ENCODE measurements at regions not wholly inside any gene's neighbourhood (a gene's known extent, or its start where the extent isn't known, plus 50 kb on each side); places are given as distances from the start of the nearest gene placed in this dataset.

DNA sequence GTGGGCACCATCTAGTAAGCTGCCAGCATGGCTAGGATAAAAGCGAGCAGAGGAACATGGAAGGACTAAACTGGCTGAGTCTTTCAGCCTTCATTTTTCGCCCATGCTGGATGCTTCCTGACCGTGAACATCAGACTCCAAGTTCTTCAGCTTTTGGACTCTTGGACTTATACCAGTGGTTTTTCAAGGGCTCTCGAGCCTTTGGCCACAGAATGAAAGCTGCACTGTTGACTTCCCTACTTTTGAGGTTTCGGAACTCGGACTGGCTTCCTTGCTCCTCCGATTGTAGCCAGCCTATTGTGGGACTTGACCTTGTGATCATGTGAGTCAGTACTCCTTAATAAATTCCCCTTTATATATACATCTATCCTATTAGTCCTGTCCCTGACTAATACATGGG, 785.1 kb upstream of the SLITRK6 start:
- no peak for TF ChIP-seq POLR2A (IDR thresholded peaks at IDR 0.05)
- TF ChIP-seq, protein P1, sequence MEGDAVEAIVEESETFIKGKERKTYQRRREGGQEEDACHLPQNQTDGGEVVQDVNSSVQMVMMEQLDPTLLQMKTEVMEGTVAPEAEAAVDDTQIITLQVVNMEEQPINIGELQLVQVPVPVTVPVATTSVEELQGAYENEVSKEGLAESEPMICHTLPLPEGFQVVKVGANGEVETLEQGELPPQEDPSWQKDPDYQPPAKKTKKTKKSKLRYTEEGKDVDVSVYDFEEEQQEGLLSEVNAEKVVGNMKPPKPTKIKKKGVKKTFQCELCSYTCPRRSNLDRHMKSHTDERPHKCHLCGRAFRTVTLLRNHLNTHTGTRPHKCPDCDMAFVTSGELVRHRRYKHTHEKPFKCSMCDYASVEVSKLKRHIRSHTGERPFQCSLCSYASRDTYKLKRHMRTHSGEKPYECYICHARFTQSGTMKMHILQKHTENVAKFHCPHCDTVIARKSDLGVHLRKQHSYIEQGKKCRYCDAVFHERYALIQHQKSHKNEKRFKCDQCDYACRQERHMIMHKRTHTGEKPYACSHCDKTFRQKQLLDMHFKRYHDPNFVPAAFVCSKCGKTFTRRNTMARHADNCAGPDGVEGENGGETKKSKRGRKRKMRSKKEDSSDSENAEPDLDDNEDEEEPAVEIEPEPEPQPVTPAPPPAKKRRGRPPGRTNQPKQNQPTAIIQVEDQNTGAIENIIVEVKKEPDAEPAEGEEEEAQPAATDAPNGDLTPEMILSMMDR (IDR thresholded peaks at IDR 0.05 in 4 of 5, conservative IDR thresholded peaks at IDR 0.05 in 1 of 5), result no peak

All from gastrocnemius medialis (tissue), 4 donors.